Lung (tissue), 11 donors: ENCODE measurements at regions not wholly inside any gene's neighbourhood (a gene's known extent, or its start where the extent isn't known, plus 50 kb on each side); places are given as distances from the start of the nearest gene placed in this dataset.

ENCODE experiments used
- ATAC-seq: fragments of 200-7000 bp; cut with Tn5 transposase; one replicate; pipeline ENCODE4 v1.9.1; 2020; ENCODE audit warnings: moderate number of reproducible peaks; ENCODE audit not compliant: insufficient read depth, low FRiP score
- DNase-seq, 3 donors: peaks; one replicate each; pipeline ENCODE4 v3.0.0-alpha.2; 2013 to 2017
- H3K27ac ChIP-seq, 2 donors: one replicate each; pipeline ENCODE4 v1.5.1; 2013; ENCODE audit warnings: mild to moderate bottlenecking in 2 of 2, moderate library complexity in 2 of 2, control low read depth in 1 of 2, inconsistent platforms in 1 of 2, low read depth in 1 of 2, low read length in 1 of 2
- H3K27me3 ChIP-seq, 3 donors: one replicate each; pipeline ENCODE4 v1.5.1; 2013; ENCODE audit warnings: low read length in 2 of 3; ENCODE audit not compliant: control insufficient read depth in 3 of 3, insufficient read depth in 3 of 3
- H3K36me3 ChIP-seq, 4 donors: one replicate each; pipeline ENCODE4 v1.5.1; 2013; ENCODE audit warnings: low read length in 4 of 4, mild to moderate bottlenecking in 1 of 4, moderate library complexity in 1 of 4; ENCODE audit not compliant: control insufficient read depth in 4 of 4, insufficient read depth in 4 of 4
- H3K4me1 ChIP-seq, 5 donors: one replicate each; pipeline ENCODE4 v1.5.1; 2013; ENCODE audit warnings: low read length in 5 of 5, mild to moderate bottlenecking in 2 of 5, moderate library complexity in 1 of 5; ENCODE audit not compliant: control insufficient read depth in 5 of 5, insufficient read depth in 5 of 5
- H3K4me3 ChIP-seq: one replicate; pipeline ENCODE4 v1.5.1; 2013; ENCODE audit warnings: mild to moderate bottlenecking, control low read depth, moderate library complexity
- H3K9ac ChIP-seq, 2 donors: one replicate each; pipeline ENCODE4 v1.5.1; 2013; ENCODE audit warnings: low read length in 2 of 2, control low read depth in 1 of 2; ENCODE audit not compliant: insufficient read depth in 1 of 2
- H3K9me3 ChIP-seq, 4 donors: one replicate each; pipeline ENCODE4 v1.5.1; 2013; ENCODE audit warnings: low read length in 3 of 4, mild to moderate bottlenecking in 1 of 4, moderate library complexity in 1 of 4; ENCODE audit not compliant: control insufficient read depth in 4 of 4, insufficient read depth in 3 of 4
- CTCF ChIP-seq: IDR thresholded peaks from 2 replicates; pipeline ENCODE4 v1.5.1; 2012; ENCODE audit warnings: mild to moderate bottlenecking; ENCODE audit errors: control extremely low read depth, extremely low read depth
- WGBS, 2 donors: extraction: QIAGEN DNeasy Blood & Tissue Kit; methylation state at CpG; one replicate each; pipeline ENCODE4 v1.1.7; 2013; 5-methylcytosine and 5-hydroxymethylcytosine counted together
- donor health status: control.
- donor health status: control.
- donor health status: Bipolar disorder and iron deficiency.
- donor health status: healthy.
- donor health status: DM: yes; HTN: yes; CAD: no.

- Histone ChIP-seq H3K27ac (no peak overlapping the region), H3K36me3 (no peaks in the 10 kb centered on the region), H3K27me3 (no peaks in the 10 kb centered on the region), H3K9me3 (peaks cover 0 to 2% (median 0%) of the 10 kb centered on the region in 4 donors), H3K9ac (no peak overlapping the region), H3K4me3 (no peak overlapping the region), H3K4me1 (no peaks in the 10 kb centered on the region)
- DNase-seq (no peak), ATAC-seq (no peak)
- TF ChIP-seq CTCF: no peak
- WGBS, 2 donors: 91 to 93% methylated on average over 4 of the region's 4 CpGs
These were observed 123.9 kb downstream of the URB2 start for GRCh38 chr1:229749992-229750391.

GRCh38 chr1:229751610-229752009 lies 125.6 kb downstream of the URB2 start:
- Histone ChIP-seq H3K27me3 (no peaks in the 10 kb centered on the region), H3K27ac (no peak overlapping the region), H3K4me1 (no peaks in the 10 kb centered on the region), H3K9ac (no peak overlapping the region), H3K9me3 (peaks cover 0 to 2% (median 0%) of the 10 kb centered on the region in 4 donors), H3K36me3 (no peaks in the 10 kb centered on the region), H3K4me3 (no peak overlapping the region)
- DNase-seq: peak in 1 of 3 donors; percentile 6
- no peak for TF ChIP-seq CTCF
- no peak for ATAC-seq

- Histone ChIP-seq H3K36me3 (no peaks in the 10 kb centered on the region), H3K9ac (no peak overlapping the region), H3K4me1 (no peaks in the 10 kb centered on the region), H3K27me3 (no peaks in the 10 kb centered on the region), H3K9me3 (peaks cover 0 to 7% (median 2%) of the 10 kb centered on the region in 4 donors), H3K27ac (no peak overlapping the region), H3K4me3 (no peak overlapping the region)
- ATAC-seq (no peak), DNase-seq (no peak)
- 93 to 97% methylated on average over 5 of the region's 5 CpGs for WGBS, 2 donors
- TF ChIP-seq CTCF: no peak
These were observed 126.6 kb downstream of the URB2 start for GRCh38 chr1:229752679-229753078.
